K562 (cell line): ENCODE measurements at regions not wholly inside any gene's neighbourhood (a gene's known extent, or its start where the extent isn't known, plus 50 kb on each side); places are given as distances from the start of the nearest gene placed in this dataset.

Experiments
- ATAC-seq: fragments of 200-7000 bp; cut with Tn5 transposase; 3 replicates; pipeline ENCODE4 v1.9.1; 2020; ENCODE audit warnings: moderate library complexity
- BruUV-seq: library from RNA; stranded (reverse); fragments of 400-500 nt; replicated peaks from 2 replicates; lab custom pipeline; 2021; lab: Mats Ljungman, UMichigan
- CTCF ChIA-PET: fragments of 300-600 bp; formaldehyde crosslinking; extraction: SDS; loops from one replicate; lab custom pipeline; 2021; ENCODE audit warnings: low intra/inter-chr PET ratio; lab: Yijun Ruan, JAX
- POLR2A ChIA-PET: fragments of 300-600, 350-650 bp; sonication (Branson Sonifier 250); formaldehyde crosslinking; extraction: SDS; loops from one replicate; lab custom pipeline; 2021; ENCODE audit warnings: antibody characterized with exemption, inconsistent platforms; lab: Yijun Ruan, JAX
- DNase-seq, 4 experiments: peaks; one replicate each; pipeline versions ENCODE4 v3.0.0 to v3.0.0-alpha.2; 2011 to 2018; ENCODE audit warnings: low spot score in 3 of 4, mixed read lengths in 3 of 4; ENCODE audit errors: extremely low read depth in 1 of 4
- FAIRE-seq: peaks from 2 replicates; lab custom pipeline; 2011; peaks lifted over from hg19 to GRCh38; lab: Jason Lieb, UNC
- H2AFZ ChIP-seq: 2 replicates; pipeline ENCODE4 v1.6.0; 2011; ENCODE audit warnings: low read depth, low read length, control low read depth, inconsistent platforms
- H3K27ac ChIP-seq: fragments of 200-600 bp; 3 replicates; pipeline ENCODE4 v1.8.0; 2011; ENCODE audit warnings: low read depth, mild to moderate bottlenecking, control low read depth, inconsistent platforms, low read length, moderate library complexity, mixed read lengths; ENCODE audit errors: extremely low read depth
- H3K27me3 ChIP-seq, 2 experiments: fragments of 300-600 bp in 1 of 2; 2 replicates in 1 of 2; 3 replicates in 1 of 2; pipeline versions ENCODE4 v1.6.0 to v1.8.0; 2011; ENCODE audit warnings: inconsistent platforms in 2 of 2, low read length in 2 of 2, mild to moderate bottlenecking in 1 of 2, mixed read lengths in 1 of 2, moderate library complexity in 1 of 2; ENCODE audit not compliant: control insufficient read depth in 2 of 2, insufficient read depth in 2 of 2
- H3K36me3 ChIP-seq: fragments of 300-600 bp; 3 replicates; pipeline ENCODE4 v1.8.0; 2011; ENCODE audit warnings: mild to moderate bottlenecking, low read length, inconsistent platforms; ENCODE audit not compliant: control insufficient read depth, insufficient read depth
- H3K4me1 ChIP-seq, 2 experiments: fragments of 200-600 bp in 1 of 2; replicated peaks in 1 of 2; 2 replicates in 1 of 2; 3 replicates in 1 of 2; pipeline versions ENCODE4 v1.5.1 to v1.8.0; 2011; ENCODE audit warnings: inconsistent platforms in 2 of 2, low read length in 2 of 2, mild to moderate bottlenecking in 1 of 2, mixed read lengths in 1 of 2, moderate library complexity in 1 of 2; ENCODE audit not compliant: control insufficient read depth in 2 of 2, insufficient read depth in 2 of 2
- H3K4me2 ChIP-seq: 2 replicates; pipeline ENCODE4 v1.6.1; 2011; ENCODE audit warnings: low read length, control low read depth, inconsistent platforms, mixed read lengths; ENCODE audit not compliant: insufficient read depth
- H3K4me3 ChIP-seq: fragments of 200-600 bp; sonication (generic), shearing (Covaris generic); 2 replicates; pipeline ENCODE4 v1.5.1; 2016; ENCODE audit warnings: control low read depth, inconsistent platforms
- H3K79me2 ChIP-seq: fragments of 200-600 bp; 3 replicates; pipeline ENCODE4 v1.8.0; 2011; ENCODE audit warnings: low read length, inconsistent platforms; ENCODE audit not compliant: control insufficient read depth, insufficient read depth
- H3K9ac ChIP-seq, 2 experiments: 2 replicates each; pipeline versions ENCODE4 v1.6.0 to v1.6.1; 2011; ENCODE audit warnings: low read depth in 2 of 2, low read length in 2 of 2, control low read depth in 1 of 2, inconsistent platforms in 1 of 2, mild to moderate bottlenecking in 1 of 2, mixed read lengths in 1 of 2; ENCODE audit not compliant: insufficient read depth in 1 of 2
- H3K9me1 ChIP-seq: one replicate; pipeline ENCODE4 v1.6.0; 2011; ENCODE audit warnings: inconsistent platforms, mild to moderate bottlenecking, low read length, moderate library complexity; ENCODE audit not compliant: control insufficient read depth, insufficient read depth
- H3K9me3 ChIP-seq: replicated peaks from 2 replicates; pipeline ENCODE4 v1.5.1; 2011; ENCODE audit warnings: low read depth, low read length, inconsistent platforms; ENCODE audit not compliant: control insufficient read depth, insufficient read depth
- H4K20me1 ChIP-seq: replicated peaks from 2 replicates; pipeline ENCODE4 v1.6.1; 2011; ENCODE audit warnings: low read length, inconsistent platforms, mixed read lengths; ENCODE audit not compliant: control insufficient read depth, insufficient read depth
- CGGBP1 ChIP-seq: fragments of 250-450 bp; sonication (Bioruptor Pico); IDR thresholded peaks from 2 replicates; pipeline ENCODE4 v1.9.0; 2021; ENCODE audit warnings: mild to moderate bottlenecking
- EP300 ChIP-seq: IDR thresholded peaks from 2 replicates; pipeline ENCODE4 v1.6.1; 2012; ENCODE audit warnings: low read length, improper control_type of control experiment
- MCM5 ChIP-seq: fragments of 450-650 bp; IDR thresholded peaks from 2 replicates; pipeline ENCODE4 v1.6.1; 2016; ENCODE audit warnings: low read depth
- NFXL1 ChIP-seq: fragments of 450-650 bp; formaldehyde crosslinking; IDR thresholded peaks from 2 replicates; pipeline ENCODE4 v1.4.0; 2021; ENCODE audit warnings: mild to moderate bottlenecking
- RCOR1 ChIP-seq, 2 experiments: IDR thresholded peaks; 2 replicates each; pipeline ENCODE4 v1.6.1; 2012; ENCODE audit warnings: low read depth in 2 of 2, low read length in 2 of 2, borderline replicate concordance in 1 of 2, improper control_type of control experiment in 1 of 2
- RHOXF2B ChIP-seq: fragments of 250-450 bp; sonication (Bioruptor Pico); conservative IDR thresholded peaks from 2 replicates; pipeline ENCODE4 v1.5.1; 2021
- TCF15 ChIP-seq: fragments of 250-450 bp; sonication (Bioruptor Pico); IDR thresholded peaks from 2 replicates; pipeline ENCODE4 v1.8.0; 2022; ENCODE audit warnings: moderate library complexity, mild to moderate bottlenecking, inconsistent platforms
- ZBTB40 ChIP-seq, 2 experiments: fragments of 450-650 bp in 1 of 2; sonication (generic) in 1 of 2; formaldehyde crosslinking in 1 of 2; IDR thresholded peaks; 2 replicates each; pipeline versions ENCODE4 v1.7.1 to v1.9.0; 2016 to 2022; ENCODE audit warnings: inconsistent platforms in 1 of 2, mild to moderate bottlenecking in 1 of 2, missing genetic modification reagents in 1 of 2
- ZC3H11A ChIP-seq: IDR thresholded peaks from 2 replicates; pipeline ENCODE4 v1.6.1; 2012; ENCODE audit warnings: low read depth, low read length, improper control_type of control experiment
- WGBS: fragments of 100-300 bp; shearing (Covaris generic); methylation state at CpG from one replicate; pipeline ENCODE4 v1.1.6; 2016; ENCODE audit warnings: low coverage, mixed read lengths; ENCODE audit not compliant: insufficient coverage; ENCODE audit errors: missing lambda C conversion rate; 5-methylcytosine and 5-hydroxymethylcytosine counted together
- in situ Hi-C: fragments of 300-500 bp; cut with MboI; formaldehyde crosslinking; loops from 4 replicates; pipeline ENCODE4 v1.15.0; 2018; ENCODE audit warnings: inconsistent platforms, mixed read lengths
- intact Hi-C: fragments of 100-400 bp; cut with micrococcal nuclease; formaldehyde crosslinking; loops from 2 replicates; pipeline ENCODE4 v1.14.2; 2022

- Histone ChIP-seq H3K4me2 (no peak overlapping the region), H3K79me2 (no peaks in the 10 kb centered on the region), H3K27me3 (no peaks in the 10 kb centered on the region), H4K20me1 (no peaks in the 10 kb centered on the region), H3K9me1 (no peaks in the 10 kb centered on the region), H3K36me3 (no peaks in the 10 kb centered on the region), H3K4me3 (no peak overlapping the region), H3K4me1 (no peaks in the 10 kb centered on the region), H3K27ac (no peak overlapping the region), H3K9ac (no peak overlapping the region), H2AFZ (no peak overlapping the region), H3K9me3 (no peaks in the 10 kb centered on the region)
- DNase-seq (no peak), FAIRE-seq (no peak), ATAC-seq (no peak)
- in situ Hi-C loops (no loop called here), intact Hi-C loops (no loop called here)
- TF ChIP-seq ZC3H11A (no peak), RCOR1 (IDR thresholded peaks at IDR 0.05; ENCODE audit: borderline replicate concordance in 1 of 2, low read depth in 2 of 2, low read length in 2 of 2) (no peak), RHOXF2B (CRISPR knock-in tag) (no peak), EP300 (no peak), TCF15 (CRISPR knock-in tag) (no peak), NFXL1 (CRISPR knock-in tag) (no peak), ZBTB40 (IDR thresholded peaks at IDR 0.05) (no peak), ZBTB40 (CRISPR knock-in tag; IDR thresholded peaks at IDR 0.05) (no peak), CGGBP1 (CRISPR knock-in tag) (no peak), MCM5 (no peak)
- WGBS, result 0% methylated on average over 1 of the region's 1 CpG
- ChIA-PET POLR2A (no interaction called here), CTCF (no interaction called here)
- BruUV-seq, result no TSS peak
These were observed 75.0 kb upstream of the MAGI2 start for GRCh38 chr7:79528421-79528820.
